CD4-positive, alpha-beta T cell treated with Interleukin-4 for 4 hours (primary cell): ENCODE measurements at regions not wholly inside any gene's neighbourhood (a gene's known extent, or its start where the extent isn't known, plus 50 kb on each side); places are given as distances from the start of the nearest gene placed in this dataset.

Experiments
- DNase-seq: peaks from one replicate; pipeline ENCODE4 v3.0.0-alpha.2; 2020

DNA sequence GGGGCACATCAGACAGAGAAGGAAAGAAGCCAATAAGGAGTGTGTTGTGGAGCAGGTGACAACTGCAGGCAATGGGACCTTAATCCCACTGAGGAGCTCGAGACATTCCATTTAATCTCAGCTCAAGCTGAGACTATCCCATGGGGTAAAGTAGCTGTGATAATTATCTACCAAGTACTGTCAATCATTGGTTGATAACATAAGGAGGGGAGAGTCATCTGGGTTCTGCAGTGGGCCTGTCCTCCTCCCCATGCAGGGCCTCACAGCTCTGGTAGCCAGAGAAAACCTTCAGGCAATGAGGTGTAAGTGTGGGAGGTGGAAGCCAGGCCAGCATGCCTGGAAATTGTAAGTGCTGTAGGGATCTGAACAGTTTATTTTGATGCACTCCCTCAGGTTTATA is 375.0 kb upstream of the ARID1B start:
- DNase-seq: no peak

DNA sequence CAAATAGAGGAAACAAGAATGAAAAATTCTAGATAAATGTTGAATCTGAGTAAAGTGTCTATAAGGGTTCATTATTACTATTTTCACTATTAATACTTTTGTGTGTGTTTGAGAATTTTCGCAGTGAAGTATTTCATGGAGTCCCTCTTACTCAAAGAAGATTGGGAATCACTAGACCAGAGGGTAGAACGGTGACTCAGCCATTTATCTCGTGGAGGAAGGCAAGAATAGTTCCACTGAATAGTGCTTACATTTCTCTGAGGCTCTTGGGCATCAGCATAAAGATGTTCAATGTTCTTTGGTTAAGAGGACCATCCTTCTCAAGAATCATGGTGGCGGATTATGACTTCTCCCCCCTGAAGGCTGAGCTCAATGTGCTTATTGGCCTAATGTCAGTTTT is 376.7 kb upstream of the ARID1B start:
- no peak for DNase-seq

DNA sequence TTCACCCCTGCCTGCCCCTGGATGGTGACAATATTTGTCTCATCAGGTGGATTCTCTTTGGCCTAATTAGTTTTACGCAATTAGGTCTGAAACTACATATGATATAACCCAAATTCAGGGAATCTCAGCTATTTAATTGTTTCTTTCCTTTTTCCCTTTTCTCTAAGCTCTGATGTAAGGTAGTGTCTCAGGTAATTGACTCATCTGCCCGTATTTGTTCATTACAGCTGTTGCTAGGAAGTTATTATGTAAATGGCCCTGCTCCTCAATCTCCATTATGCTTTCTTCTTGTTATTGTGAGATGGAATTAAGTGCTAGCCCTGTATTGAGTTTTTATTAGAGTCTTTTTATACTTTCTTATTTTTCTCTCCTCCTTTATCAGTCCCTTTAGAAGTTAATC is 378.2 kb upstream of the ARID1B start:
- no peak for DNase-seq

DNA sequence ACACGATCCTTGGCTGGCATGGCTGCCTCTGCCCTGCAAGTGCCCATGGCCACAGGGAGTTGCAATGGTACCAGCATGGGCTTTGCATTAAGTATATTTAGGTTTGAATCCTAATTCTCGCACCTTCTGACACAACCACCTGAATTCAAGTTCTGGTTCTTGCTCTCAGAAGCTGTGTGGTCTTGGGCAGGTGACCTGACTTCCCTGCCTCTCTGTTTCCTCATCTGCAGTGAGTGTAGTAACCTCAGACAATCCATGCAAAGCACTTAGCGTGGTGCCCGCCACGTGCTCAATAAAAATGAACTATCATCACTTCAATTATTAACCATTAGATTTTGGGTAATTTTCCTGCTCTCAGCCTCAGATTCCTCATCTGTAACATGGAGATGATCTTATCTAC is 378.8 kb upstream of the ARID1B start:
- no peak for DNase-seq

DNA sequence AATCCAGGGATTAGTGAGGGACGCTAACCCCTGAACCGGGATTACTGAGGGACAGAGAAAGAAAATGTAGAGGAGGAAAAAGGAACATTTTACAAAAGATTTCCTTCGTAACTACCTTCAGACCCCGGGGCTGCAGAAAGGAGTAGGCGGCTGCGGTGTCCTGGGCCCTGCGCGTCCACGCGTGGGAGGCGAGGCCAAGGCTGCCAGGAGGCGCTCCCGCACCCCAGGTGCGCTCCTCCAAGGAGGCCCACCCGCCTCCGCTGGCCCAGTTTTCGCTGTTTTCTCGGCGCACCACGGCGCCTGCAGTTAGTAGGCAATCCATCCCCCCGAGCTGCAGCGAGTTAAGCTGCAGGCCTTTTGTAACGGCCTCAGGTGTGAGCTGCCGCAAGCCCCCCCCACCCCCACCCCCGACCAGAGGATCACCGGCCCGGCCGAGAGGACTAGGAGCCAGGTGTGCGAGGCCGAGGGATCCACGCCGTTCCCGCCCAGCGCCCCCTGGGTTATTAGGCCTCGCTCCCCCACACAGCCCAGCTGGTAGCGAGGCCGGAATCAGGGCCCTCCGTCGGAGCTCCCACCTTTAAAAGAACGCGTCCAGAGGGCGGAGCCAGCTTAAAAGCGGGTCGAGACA is 380.3 kb upstream of the ARID1B start:
- DNase-seq: no peak

DNA sequence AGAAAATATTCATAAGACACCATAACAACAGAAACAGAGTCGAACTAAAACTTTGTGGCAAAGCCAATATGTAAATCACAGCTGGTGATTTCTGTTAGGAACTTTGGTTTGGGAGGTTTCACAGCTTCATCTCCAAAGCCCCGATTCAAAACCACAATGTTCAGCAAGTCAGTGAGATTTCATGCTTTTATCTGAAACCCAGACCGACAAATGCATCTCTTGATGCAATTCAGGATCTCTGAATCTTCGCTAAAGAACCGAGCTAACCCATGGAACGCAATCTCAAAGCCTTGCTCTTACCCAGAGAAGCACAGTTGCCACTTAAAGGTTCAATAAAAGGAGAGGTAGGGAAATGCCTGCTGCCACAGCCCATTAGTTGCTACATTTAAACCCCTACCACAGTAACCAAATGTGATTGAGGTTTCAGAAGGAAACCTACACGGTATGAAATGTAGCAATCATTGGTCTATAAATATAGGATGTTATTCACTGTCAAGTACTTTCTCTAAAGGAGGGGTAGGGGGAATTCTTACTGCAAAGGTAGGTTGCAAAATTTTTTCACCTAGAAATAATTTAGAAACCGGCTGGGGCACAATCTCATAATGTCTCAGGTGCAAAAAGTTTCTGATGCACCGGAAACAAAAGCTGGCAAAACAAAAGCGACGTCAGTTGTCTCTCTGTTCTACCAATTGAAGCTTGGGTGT is 381.0 kb upstream of the ARID1B start:
- peak; percentile 70 for DNase-seq

DNA sequence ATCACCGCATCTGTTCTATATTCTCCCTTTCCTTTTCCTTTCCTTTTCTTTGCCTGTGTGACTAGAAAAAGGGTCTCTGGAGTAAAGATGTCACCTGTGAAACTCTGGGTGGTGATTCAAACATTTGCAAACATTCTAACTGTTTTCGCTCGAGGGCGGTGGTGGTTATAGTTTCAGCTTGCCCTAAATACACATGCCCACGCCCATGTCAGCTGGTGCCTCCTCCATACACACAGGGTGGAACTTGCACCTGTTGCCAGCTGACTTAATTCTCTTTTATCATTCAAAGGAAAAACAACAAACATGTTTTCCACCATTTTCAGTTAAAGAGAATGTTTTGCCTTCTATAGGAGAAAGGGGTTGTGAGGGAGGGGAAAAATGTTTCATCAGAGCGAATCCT is 381.9 kb upstream of the ARID1B start:
- DNase-seq: peak; percentile 79

DNA sequence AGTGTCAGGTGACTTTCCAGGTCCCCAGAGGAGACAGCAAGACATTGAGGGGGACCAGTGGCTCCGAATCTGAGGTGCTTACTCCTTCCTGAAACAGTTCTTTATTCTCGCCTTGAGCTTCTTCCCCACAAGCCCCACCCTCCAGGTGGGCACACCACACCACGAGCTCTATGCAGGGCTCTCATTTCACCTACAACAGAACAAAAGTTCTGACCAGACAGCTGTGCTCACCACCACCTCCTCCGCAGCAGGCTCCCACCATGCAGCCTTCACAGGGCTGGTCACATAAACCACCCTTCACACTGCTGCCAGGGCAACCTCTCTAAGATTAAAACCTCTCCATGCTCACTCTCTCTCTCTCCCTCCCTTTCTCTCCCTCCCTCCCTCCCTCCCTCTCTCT is 384.5 kb upstream of the ARID1B start:
- no peak for DNase-seq

DNA sequence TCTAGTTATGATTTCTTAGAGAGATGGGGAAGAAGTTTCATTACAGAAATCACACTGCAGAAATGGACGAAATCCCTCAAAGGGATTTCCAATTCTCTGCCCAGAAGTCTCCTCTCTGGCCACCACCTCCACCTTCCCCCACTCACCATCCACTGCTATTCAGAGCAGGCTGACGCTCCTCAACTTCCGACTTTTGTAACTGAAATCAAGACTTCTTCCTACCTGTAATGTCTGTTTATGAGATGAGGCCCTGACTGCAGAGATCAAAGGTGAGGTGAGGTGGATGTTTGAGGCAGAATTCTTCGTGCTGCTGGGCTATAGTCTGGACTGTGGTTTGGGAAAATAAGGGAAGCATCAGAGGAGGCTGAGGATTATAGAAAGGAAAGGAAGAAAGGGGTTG is 385.2 kb upstream of the ARID1B start:
- DNase-seq: no peak

DNA sequence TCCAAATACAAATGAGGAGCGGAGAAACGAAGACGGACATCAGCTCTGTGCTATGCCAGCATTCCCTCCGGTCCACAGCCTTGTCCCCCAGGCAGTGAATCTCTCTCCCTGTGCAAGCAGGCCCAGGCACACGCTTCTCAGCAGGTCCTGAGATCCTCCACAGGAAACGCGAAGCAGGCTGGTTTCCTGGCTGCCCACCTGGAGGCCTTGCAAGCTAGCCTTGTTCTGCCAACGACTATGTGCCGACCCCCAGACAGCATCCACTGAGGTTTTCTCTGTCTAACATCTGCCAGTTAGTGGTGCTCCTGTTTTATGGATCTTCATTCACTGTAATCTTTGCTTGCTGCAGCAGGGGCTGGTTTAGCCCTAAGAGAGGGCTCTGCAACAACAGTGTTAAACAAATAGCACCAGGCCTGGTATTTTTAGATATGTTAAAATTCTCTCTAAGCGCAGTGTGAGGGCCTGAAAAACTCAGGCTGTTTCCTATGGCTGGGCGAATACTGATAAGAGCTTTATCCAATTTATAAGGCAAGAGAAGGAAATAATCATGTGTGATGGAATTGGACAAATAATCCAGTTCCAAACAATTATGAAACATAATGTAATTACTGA is 386.0 kb upstream of the ARID1B start:
- DNase-seq: no peak

DNA sequence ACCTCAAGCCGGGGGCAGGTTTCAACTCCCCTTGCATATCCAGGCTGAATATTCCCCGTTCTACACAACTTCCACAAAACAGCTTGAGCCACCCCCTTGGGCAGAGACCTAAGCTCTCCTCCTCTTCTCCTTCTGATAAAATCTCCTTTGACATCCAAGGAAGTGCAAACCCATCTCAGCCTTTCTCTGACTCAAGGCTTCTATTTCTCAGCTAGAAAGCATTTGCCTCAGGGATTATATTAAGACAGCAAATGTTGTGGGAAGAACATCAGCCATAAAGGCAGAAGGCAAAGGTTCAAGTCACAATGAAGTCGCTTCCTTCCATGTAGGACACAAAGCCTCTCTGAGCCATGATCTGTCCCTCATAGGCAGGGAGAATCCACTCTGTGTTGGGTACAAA is 386.6 kb upstream of the ARID1B start:
- no peak for DNase-seq

DNA sequence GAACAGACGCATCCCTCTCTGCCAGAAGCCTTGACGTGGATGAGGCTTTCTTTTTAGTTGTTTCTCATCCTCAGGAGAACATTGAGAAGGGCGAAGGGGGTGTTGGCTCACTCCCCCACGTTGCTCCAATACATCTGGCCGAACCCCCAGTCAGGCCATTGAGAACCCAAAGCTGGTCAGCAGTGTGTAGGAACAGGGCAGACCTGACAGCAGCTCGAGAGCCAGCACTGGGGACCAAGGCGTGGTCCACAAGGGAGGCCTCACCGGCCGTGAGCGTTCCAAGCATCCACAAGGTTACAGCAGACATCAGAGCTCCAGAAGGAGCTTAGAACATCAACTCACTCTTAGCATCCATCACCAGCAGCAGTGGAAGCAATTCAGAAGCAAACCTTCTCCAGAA is 387.9 kb upstream of the ARID1B start:
- DNase-seq: no peak

DNA sequence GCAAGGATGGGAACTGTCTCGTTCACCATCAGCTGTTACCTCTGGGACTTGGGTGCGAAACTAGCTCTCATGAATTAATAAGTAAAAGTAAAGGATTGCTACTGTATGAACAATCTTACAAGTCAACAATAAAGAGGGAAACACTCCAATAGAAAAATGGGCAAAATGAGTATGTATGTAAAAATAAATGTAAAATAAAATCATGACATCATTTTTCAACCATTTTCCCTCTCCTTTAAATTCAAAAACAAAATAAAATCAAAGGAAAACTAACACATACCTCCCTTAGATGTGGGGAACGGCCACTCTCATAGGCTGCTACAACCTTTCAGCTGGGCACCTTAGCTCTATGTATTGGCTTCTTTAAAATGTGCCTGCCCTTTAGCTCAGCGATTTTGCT is 389.7 kb upstream of the ARID1B start:
- no peak for DNase-seq

DNA sequence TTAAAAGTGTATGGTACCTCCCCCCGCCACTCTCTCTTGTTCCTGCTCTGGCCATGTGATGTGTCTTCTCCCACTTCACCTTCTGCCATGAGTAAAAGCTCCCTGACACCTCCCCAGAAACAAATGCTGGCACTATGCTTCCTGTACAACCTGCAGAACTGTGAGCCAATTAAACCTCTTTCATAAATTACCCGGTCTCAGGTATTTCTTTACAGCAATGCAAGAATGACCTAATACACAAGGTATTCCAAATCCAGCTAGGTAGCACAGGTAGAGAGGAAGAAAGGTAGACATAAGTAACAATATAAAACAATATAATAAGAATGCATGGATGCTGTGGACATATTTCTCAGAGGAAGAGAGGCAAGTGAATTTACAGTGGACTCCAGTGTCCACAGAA is 394.1 kb upstream of the ARID1B start:
- DNase-seq: no peak

DNA sequence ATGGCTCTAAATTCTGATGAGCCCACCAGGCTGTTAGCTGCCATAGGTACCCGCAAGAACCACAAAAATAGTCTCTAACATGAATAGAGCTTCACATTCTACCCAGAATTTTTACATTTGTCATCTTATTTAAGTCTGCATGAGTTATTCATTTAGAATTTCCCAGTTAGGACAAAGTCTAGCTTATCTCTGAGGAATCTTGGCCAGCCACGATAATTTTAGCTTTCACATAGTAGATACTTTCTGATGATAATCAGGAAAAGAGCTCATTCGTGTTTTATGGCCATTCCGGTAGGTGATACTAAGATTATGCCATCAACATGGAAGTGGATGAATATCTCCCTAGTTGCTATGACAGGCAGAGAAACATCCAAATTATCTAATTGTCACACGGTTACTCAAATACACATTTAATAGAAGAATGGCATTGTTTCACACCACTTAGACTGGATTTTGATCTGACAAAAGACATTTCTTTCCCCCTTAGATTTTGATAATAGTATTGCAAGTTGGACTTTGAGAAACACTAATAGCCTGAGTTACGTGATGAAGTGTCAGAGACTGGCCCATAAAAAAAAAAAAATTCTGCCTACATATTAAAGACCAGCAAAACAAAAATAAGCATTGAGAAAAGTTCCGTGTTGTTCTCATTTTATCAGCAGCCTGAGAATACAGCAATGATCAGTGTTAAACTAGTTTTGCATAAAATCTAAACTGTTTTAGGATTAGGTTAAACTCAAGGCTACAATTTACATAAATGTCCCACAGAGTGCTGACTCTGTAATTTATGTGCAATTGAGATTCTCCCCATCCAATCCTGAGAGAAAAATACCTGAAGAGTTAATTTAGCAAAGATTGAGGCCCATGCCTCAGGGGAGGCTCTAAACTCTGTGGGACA is 397.5 kb upstream of the ARID1B start:
- DNase-seq: no peak

DNA sequence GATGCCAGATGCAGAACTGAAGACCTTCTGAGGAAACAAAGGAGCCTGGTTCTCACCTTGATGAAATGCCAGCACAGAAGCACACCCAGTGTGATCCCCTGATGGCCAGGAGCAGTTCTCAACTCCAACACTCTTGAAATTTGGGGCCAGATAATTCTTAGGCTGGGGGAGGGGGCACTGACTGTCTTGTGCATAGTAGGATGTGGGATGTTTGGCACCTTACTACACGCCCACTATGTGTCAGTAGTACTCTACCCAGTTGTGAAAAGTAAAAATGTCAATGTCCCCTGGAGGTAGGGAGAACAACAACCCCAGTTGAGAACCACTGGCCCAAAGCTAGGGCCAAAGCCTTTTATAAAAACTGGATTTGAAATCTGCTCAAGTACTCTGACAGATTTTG is 398.3 kb upstream of the ARID1B start:
- peak; percentile 18 for DNase-seq

DNA sequence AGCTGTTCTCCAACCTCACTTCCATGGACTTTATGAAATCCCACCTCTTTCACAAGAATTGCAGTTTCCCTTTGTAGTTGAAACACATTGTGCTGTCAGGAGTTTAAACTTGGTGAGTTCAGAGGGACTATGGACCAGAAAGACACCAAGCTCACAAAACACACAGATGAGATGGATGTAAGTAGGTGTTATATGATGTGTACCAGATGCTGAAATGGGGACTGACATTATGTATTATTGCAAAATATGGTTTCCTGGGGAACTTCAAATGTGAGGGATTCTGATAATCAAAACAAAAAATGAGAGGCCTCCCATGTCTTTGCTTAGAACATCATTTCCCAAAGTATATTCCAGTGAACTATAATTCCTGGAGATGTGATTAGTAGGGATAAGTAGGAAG is 401.1 kb upstream of the ARID1B start:
- no peak for DNase-seq

DNA sequence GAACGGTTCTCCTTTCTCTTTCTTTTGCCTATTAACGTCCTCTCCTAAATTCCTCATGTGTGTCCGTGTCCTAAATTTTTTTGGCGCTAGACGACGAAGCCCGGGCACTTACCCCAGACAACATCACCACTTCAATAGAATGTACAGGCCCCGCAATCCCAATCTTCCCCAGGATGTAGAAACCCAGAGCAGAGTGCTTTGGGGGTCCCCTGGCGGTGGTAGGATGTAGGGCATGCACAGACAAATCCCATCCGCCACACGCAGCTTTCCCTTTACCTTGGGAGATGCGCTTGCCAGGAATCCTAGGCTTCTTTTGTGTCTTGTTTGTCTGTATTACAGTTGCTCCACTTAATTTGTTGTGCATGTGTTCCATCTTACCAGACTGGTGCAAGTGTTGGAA is 417.3 kb upstream of the ARID1B start:
- DNase-seq: no peak

DNA sequence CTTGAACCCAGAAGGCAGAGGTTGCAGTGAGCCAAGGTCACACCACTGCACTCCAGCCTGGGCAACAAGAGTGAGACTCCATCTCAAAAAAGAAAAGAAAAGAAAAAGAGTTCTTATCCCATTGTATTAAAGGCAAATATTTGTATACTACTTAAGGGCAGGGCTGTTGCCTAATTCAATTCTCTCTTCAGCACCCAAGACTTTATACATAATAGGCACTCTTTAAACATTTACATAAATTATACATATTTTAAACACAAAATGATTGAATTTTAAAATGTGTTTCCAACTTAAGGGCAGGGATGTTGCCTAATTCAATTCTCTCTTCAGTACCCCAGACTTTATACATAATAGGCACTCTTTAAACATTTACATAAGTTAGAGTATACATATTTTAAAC is 424.3 kb upstream of the ARID1B start:
- DNase-seq: no peak

DNA sequence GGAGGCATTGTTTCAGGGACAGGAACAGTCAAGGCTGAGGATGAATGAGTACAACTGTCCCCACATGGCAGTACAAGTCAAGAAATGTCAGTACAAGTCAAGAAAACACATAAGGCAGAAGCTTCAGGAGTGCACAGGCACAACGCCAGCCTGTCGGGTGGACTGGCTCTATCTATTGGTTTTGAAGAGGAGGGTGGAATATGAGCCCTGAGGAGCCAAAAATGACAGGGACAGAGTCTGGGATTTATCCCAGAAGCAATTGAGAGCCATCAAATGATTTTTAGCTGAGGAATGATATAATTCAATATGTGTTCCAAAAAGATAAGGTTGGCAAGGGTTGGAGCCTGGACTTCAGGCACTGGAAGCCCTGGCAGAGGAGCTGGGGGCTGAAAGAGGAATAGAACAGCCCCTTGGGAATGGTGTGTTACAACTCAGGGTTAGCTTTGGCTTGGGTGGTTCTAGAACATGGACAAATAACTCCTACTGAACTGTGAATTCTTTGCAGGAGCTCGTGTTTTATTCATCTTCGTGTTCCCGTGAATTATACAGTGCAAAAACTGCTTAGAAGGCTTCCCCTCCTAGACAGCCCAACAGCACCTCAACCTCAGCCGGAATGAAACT is 425.7 kb upstream of the ARID1B start:
- no peak for DNase-seq

DNA sequence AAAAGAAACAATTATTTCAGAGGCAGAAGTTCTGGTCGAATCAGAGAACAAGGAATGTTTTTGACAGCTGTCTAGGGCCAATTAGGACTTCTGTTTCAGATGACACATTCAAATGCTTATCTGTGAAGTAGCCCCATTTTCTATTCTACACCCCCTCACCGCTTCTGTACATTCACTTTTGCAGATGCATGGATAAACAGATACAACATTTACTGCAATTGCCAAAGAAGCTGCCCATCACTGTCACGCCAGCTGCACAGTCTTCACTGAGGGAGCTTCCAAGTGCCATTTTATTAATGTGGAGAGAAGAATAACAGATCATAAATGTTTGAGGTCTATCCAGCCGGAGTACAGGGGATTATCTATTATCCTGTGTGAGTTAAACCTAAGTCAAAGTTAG is 426.8 kb upstream of the ARID1B start:
- DNase-seq: no peak

DNA sequence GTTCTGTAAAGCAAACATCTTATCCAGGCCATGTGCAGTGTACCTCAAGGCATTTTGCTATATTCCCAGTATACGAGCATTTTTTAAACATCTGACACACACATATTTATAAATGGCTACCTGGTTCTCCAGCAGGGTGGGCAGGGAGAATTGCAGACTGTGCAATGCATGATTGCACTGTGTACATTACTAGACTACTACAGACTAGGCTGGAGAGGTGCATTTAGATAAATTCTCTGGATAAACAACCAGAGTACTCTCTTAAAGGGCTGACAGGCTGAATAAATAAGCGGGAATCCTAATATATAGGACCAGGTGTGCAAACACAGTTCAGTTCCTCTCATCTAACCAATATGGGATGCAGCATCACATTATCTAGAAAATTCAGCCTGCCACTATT is 428.3 kb upstream of the ARID1B start:
- DNase-seq: no peak

DNA sequence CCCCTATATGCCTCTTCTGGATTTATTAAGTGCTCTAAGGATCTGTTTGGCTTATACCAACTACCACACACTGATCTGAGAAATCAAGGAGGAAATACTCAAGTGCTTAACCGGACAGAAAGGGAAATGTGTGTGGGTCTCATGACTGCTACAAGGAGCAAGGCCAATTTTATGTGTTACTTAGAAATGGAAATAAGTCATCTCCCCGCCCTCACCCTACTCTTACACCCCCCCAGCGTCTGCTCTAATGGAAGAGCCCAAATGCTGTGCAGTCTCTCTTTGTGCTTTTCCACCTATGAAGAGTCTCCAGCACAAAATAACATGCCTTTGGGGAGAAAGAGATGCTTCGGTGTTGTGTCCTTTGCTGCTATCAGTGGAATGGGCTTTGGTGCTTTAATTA is 428.8 kb upstream of the ARID1B start:
- DNase-seq: no peak
